GM12872 (cell line): ENCODE measurements at regions not wholly inside any gene's neighbourhood (a gene's known extent, or its start where the extent isn't known, plus 50 kb on each side); places are given as distances from the start of the nearest gene placed in this dataset.

Source experiments
- TF ChIP-seq, protein P1 (sequence below): IDR thresholded peaks from 3 replicates; pipeline ENCODE4 v1.5.1; 2011; ENCODE audit warnings: low read depth, mild to moderate bottlenecking, low read length, moderate library complexity; ENCODE audit not compliant: insufficient read depth

DNA sequence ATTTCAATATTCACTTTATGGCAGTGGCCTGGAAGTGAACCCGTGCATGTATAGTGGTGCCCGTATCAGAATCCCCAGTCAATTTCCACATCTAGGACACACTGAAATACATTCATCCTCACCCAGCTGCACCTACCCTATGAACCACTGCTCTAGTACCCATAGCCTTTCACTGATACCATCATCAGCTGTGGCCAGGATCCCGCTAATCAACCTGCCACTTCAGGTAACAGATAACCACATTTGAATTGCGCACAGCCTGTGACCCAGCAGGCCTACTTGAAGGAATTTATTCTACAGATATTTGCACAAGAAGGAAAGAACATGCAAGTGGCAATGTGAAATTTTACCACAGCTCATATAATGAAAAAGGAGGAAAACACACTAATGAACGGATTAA, 161.0 kb upstream of the CCDC54 start:
- TF ChIP-seq, protein P1, sequence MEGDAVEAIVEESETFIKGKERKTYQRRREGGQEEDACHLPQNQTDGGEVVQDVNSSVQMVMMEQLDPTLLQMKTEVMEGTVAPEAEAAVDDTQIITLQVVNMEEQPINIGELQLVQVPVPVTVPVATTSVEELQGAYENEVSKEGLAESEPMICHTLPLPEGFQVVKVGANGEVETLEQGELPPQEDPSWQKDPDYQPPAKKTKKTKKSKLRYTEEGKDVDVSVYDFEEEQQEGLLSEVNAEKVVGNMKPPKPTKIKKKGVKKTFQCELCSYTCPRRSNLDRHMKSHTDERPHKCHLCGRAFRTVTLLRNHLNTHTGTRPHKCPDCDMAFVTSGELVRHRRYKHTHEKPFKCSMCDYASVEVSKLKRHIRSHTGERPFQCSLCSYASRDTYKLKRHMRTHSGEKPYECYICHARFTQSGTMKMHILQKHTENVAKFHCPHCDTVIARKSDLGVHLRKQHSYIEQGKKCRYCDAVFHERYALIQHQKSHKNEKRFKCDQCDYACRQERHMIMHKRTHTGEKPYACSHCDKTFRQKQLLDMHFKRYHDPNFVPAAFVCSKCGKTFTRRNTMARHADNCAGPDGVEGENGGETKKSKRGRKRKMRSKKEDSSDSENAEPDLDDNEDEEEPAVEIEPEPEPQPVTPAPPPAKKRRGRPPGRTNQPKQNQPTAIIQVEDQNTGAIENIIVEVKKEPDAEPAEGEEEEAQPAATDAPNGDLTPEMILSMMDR: no peak

DNA sequence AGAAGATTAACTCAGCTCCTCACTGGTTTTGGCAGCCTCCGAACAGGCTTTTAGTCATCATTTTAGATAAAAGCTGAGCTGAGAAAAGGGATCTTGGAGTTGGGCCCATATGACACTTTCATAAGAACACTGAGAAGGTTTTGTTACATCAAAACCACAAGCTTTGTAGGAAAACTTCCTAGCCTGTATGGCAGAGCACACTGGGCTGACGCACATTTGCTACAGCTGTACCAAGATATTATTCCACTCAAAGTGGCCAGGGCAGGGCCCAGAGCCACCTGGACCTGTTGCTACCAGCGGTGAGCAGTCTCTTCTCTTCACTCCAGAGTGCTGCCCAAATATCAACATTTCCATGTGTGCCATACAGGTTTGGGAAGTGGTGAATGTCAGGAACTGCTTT, 160.5 kb upstream of the CCDC54 start:
- TF ChIP-seq, protein P1: no peak

DNA sequence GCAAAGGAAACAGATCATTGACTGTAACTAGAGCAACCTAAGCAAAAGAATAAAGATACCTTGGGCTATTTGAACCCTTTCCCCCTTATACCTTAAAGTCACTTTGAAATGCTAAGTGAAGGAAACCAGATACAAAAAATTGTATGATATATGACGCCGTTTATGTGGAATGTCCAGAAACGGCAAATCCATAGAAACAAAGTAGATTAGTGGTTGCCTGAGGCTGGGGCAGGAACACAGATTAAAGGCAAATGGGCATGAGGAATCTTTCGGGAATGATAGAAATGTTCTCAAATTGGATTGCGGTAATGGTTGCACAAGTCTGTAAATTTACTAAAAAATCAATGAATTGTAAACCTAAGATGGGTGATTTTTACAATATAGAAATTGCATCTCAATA, 160.1 kb upstream of the CCDC54 start:
- TF ChIP-seq, protein P1: no peak

DNA sequence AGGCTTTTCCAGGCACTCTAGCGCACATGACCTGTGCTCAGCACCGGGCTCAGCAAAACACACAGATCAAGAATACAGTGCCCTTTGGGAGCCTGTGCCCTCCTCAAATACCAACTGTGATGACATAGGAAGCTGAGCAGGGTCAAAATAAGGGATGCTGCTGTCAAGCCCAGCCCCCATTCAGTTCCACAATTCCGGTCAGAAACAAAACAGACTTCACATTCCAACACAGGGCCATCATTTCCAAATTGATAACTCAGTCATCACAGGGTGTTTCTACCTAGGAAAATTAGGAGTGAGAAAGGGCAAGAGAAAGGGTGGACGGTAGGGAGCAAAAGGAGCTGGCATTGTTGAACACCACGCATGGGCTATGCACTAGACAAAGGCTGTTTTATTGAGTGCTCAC, 158.4 kb upstream of the CCDC54 start:
- TF ChIP-seq, protein P1: no peak

DNA sequence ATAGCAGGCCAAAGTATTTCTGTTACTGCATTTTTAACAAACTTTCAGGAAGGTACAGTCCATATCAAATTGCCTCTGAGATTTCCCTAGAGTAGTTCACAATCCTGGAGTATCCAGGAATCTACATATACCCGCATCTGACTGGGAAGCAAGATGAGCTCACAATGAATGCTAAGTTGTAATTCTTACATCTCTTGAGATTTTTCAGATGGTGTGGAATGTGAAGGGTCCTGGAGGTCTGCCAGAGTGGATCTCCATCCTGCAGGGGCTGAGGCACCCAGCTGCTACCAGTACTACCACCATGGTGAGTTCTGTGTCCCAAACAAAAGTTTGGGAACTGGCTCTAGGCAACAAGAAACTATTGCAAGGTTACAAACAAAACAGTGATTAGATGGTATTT, 156.7 kb upstream of the CCDC54 start:
- TF ChIP-seq, protein P1: no peak

DNA sequence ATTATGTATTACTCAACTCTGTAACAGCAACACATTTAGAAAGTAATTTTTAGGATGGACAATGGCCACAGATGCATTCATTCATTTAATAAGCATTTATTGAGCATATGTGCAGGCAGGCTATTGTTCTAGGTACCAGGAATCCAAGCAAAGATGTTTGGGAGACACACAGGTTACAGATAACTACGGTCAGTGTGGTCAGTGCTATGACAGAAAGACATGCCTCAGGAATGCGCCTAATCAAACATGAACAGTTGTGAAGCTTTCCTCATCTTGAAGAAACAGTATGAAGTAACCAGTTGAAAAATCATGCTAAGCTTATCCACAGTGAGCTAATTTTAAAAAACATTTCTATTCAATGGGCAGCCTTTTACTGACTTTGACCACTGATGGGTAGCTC, 155.4 kb upstream of the CCDC54 start:
- TF ChIP-seq, protein P1: no peak

DNA sequence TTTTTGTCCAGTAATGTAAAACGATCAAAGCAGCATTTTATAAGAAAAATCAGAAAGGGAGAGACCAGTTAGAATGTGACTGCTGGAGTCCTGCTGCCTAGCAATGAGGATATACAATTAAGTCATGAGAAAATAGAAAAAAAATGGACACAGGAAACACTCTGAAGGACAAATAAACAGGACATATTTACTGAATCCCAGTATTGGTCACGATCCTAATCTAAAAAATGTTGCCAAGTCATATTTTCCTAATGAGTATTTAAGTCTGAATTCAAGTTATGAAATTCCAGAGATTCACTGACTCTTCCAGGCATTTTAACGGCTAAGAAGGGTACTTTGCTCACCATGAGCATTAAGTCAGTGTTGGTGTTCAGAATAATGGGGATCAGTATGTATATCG, 154.3 kb upstream of the CCDC54 start:
- TF ChIP-seq, protein P1: no peak
